Fibroblast of the aortic adventitia (primary cell): ENCODE measurements at regions not wholly inside any gene's neighbourhood (a gene's known extent, or its start where the extent isn't known, plus 50 kb on each side); places are given as distances from the start of the nearest gene placed in this dataset.
"Not testable (repeated sequence)": the region's sequence is repeated elsewhere in the genome, so short reads cannot be mapped to it uniquely, and the experiment has no call there.

Experiments
- DNase-seq: peaks from one replicate; pipeline ENCODE4 v3.0.0-alpha.2; 2010; ENCODE audit warnings: low read depth
- H3K4me3 ChIP-seq: 2 replicates; pipeline ENCODE4 v1.5.1; 2011; ENCODE audit warnings: low read depth, mild to moderate bottlenecking, control low read depth, low read length, moderate library complexity
- TF ChIP-seq, protein P1 (sequence below): IDR thresholded peaks from 2 replicates; pipeline ENCODE4 v1.5.1; 2011; ENCODE audit warnings: mild to moderate bottlenecking, low read length, control low read depth, inconsistent platforms; ENCODE audit not compliant: insufficient read depth

DNA sequence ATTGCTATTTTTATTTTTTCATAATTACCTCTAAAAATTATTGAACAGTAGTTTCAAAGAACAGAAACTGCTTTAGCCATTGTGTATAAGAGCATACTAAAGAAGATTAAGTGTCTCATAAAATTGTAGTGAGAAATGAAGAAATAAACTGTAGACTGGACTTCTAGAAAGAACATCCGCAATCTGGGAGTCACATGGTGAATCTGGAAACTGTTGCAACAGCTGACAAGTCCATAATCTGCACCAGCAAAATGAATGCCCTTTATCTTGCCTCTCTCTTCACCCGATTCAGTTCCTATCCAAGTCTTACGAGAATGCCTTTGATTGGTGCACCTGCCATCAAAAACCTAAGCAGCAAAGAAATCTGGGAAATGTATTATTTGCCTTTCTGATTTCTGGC, 312.9 kb downstream of the NAF1 start:
- TF ChIP-seq, protein P1, sequence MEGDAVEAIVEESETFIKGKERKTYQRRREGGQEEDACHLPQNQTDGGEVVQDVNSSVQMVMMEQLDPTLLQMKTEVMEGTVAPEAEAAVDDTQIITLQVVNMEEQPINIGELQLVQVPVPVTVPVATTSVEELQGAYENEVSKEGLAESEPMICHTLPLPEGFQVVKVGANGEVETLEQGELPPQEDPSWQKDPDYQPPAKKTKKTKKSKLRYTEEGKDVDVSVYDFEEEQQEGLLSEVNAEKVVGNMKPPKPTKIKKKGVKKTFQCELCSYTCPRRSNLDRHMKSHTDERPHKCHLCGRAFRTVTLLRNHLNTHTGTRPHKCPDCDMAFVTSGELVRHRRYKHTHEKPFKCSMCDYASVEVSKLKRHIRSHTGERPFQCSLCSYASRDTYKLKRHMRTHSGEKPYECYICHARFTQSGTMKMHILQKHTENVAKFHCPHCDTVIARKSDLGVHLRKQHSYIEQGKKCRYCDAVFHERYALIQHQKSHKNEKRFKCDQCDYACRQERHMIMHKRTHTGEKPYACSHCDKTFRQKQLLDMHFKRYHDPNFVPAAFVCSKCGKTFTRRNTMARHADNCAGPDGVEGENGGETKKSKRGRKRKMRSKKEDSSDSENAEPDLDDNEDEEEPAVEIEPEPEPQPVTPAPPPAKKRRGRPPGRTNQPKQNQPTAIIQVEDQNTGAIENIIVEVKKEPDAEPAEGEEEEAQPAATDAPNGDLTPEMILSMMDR: no peak
- H3K4me3 ChIP-seq: no peak overlapping the region
- no peak for DNase-seq

GRCh38 chr4:162852642-162853041, 314.0 kb downstream of the NAF1 start:
- no peak overlapping the region for H3K4me3 ChIP-seq
- DNase-seq: no peak
- TF ChIP-seq, protein P1: no peak

- not testable (repeated sequence) for DNase-seq, H3K4me3 ChIP-seq
These were observed 315.4 kb downstream of the NAF1 start for GRCh38 chr4:162851241-162851758.

- no peak overlapping the region for H3K4me3 ChIP-seq
- DNase-seq: no peak
- TF ChIP-seq, protein P1: no peak
These were observed 316.8 kb downstream of the NAF1 start for GRCh38 chr4:162849937-162850336.

DNA sequence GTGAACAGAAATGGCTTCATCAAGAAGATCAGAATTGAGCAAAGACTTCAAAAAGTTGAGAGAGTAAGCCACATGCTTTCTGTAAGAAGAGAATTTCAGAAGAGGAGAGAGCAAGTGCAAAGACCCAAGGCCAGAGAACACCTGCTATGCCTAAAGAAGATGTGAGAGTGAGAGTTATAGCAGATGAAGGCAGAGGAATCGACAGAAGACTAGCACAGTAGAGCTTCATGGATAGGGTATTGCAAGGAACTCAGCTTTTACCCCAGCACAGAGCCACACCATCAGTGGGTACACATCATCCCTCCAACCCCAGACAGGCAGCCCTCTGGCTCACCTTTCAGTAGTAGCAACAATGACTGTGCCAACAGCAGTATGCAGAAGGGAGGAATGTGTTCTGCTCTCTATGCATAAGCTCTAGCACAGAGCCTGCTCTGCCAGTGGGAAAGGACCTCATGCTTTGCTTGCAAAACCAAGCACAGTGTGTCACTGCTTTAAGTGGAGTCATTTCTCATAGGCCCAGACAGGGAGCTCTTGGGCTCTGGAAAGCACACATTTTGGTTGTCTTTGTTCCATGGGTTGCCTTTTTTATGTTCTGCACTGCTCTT, 318.6 kb downstream of the NAF1 start:
- no peak overlapping the region for H3K4me3 ChIP-seq
- DNase-seq: no peak
- TF ChIP-seq, protein P1: no peak

GRCh38 chr4:162841753-162842152, 324.9 kb downstream of the NAF1 start:
- H3K4me3 ChIP-seq: no peak overlapping the region
- TF ChIP-seq, protein P1: no peak
- DNase-seq: no peak

- DNase-seq: no peak
- no peak overlapping the region for H3K4me3 ChIP-seq
- TF ChIP-seq, protein P1: no peak
These were observed 326.9 kb downstream of the NAF1 start for GRCh38 chr4:162839814-162840213.
